Occipital lobe (tissue), 1 donor: ENCODE measurements at regions not wholly inside any gene's neighbourhood (a gene's known extent, or its start where the extent isn't known, plus 50 kb on each side); places are given as distances from the start of the nearest gene placed in this dataset.
"Not testable (repeated sequence)": the region's sequence is repeated elsewhere in the genome, so short reads cannot be mapped to it uniquely, and the experiment has no call there.

Experiments
- DNase-seq: peaks from one replicate; lab custom pipeline; 2025; lab: John Stamatoyannopoulos, UW

- DNase-seq = no peak
Measured at GRCh38 chr17:45646288-45646988, 137.7 kb upstream of the CRHR1 start.

GRCh38 chr17:45648642-45649041 is 135.5 kb upstream of the CRHR1 start:
- DNase-seq = no peak

- DNase-seq = no peak
Measured at GRCh38 chr17:45649796-45650195, 134.3 kb upstream of the CRHR1 start.

DNA sequence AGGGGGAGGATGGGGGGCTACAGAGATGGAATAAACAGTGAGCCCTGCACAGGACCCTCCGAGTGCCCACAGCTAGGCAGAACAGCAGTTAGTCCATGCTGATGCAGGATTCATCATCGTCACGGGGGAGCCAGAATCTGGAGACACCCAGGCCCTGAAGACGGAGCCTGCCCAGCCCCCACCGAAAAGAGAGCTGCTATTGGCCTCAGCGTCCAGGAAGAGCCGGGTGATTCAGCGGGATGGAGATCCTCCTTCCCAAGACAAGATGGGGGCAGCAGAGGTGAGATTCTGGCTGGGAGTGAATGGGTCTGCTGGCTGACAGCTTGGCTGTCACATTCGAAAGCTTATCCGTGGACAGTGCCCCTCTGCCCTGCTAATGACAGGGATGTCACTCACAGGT is 133.6 kb upstream of the CRHR1 start:
- no peak for DNase-seq

GRCh38 chr17:45651145-45651709 is 132.9 kb upstream of the CRHR1 start:
- DNase-seq = no peak

- no peak for DNase-seq
Measured at GRCh38 chr17:45653616-45654015, 130.5 kb upstream of the CRHR1 start.

GRCh38 chr17:45656527-45657181 is 127.5 kb upstream of the CRHR1 start:
- DNase-seq = no peak

DNA sequence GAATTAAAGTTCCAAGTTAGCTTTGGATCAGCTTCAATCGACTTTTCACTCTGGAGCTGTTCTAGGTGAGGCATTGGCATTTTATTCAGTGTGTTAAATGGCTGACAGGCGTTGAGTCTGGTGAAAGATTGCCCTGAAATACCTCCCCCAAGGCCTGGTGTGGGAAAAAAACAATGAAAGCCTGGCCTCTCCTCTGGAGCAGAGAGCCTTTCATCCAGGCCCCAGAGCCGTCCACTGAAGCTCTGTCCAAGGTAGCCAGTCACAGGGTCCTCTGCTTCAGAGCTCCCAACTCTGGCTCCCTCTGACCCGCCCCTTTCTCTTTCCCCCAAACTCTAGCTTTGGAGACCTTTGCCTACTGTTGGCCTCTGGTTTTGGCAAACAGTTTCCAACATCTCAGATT is 123.6 kb upstream of the CRHR1 start:
- DNase-seq = no peak

GRCh38 chr17:45662432-45662831 is 121.7 kb upstream of the CRHR1 start:
- no peak for DNase-seq

- DNase-seq = no peak
Measured at GRCh38 chr17:45663772-45664171, 120.3 kb upstream of the CRHR1 start.

GRCh38 chr17:45664921-45665320 is 119.2 kb upstream of the CRHR1 start:
- DNase-seq = no peak

GRCh38 chr17:45666046-45666600 is 118.0 kb upstream of the CRHR1 start:
- no peak for DNase-seq

DNA sequence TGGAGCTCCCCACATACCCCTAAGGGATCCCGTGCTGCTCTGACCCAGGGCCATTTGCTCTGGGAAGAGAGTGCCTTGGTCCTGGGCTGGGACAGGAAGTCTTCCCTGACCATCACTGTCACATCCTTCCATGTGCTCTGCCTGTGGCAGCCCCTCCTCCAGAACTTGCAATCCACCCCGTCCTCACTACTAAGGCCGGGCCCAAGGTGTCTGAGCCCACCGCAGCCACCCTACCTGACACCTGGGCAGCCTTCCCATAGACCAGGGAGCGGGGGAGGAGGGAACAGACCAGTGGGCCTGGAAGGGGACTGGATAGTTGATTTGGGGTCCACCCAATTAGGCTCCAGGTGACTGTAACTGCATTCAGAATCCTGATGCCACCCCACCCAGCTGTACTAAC is 117.5 kb upstream of the CRHR1 start:
- DNase-seq = no peak

GRCh38 chr17:45667591-45668171 is 116.4 kb upstream of the CRHR1 start:
- DNase-seq = no peak

GRCh38 chr17:45668316-45668715 is 115.8 kb upstream of the CRHR1 start:
- DNase-seq = no peak

- no peak for DNase-seq
Measured at GRCh38 chr17:45672301-45672700, 111.8 kb upstream of the CRHR1 start.

DNA sequence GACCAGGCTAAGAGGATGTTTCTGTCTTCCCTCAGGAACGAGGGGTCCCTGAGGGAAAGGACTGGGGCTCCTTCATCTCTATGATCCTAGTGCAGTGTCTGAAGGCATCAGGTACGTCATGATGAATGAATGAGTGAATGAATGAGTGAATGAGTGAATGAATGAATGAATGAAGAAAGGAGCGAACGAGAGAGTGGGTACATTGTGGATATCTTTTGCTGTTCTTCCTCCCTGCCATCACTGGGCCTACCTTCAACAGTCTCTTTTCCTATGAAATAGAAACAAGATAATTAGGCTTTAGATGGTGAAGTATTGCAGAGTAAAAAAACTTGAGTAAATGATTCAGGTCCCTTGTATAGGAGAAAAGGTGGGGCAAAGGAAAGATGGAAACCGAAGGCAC is 111.3 kb upstream of the CRHR1 start:
- DNase-seq = no peak

DNA sequence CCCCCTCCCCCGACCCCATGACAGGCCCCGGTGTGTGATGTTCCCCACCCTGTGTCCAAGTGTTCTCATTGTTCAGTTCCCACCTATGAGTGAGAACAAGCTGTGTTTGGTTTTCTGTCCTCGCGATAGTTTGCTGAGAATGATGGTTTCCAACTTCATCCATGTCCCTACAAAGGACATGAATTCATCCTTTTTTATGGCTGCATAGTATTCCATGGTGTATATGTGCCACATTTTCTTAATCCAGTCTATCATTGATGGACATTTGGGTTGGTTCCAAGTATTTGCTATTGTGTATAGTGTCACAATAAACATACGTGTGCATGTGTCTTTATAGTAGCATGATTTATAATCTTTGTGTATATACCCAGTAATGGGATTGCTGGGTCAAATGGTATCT is 110.4 kb upstream of the CRHR1 start:
- DNase-seq = not testable (repeated sequence)

- no peak for DNase-seq
Measured at GRCh38 chr17:45675012-45675411, 109.1 kb upstream of the CRHR1 start.

GRCh38 chr17:45675892-45676291 is 108.2 kb upstream of the CRHR1 start:
- no peak for DNase-seq

DNA sequence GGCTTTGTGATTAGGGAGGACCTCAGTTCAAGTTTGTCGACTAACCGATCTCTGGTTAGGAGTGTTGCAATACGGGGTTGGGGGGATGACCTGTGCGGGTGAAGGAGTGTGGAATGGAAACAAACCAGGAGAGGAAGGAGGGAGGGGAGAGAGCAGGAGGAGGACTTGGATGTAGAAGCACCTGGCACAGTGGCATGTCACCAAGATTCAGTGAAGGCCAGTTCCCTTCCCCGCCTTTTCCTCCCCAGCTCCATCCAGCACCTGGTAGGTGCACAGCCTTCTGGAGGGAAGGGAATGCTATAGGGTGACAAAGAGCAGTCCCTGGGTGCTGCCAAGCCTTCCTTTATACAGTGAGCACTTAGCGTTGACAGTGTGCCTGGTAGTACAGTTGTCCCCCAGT is 107.4 kb upstream of the CRHR1 start:
- no peak for DNase-seq

- peak; percentile 50 for DNase-seq
Measured at GRCh38 chr17:45677770-45678169, 106.3 kb upstream of the CRHR1 start.
